Keratinocyte (primary cell): ENCODE measurements at regions not wholly inside any gene's neighbourhood (a gene's known extent, or its start where the extent isn't known, plus 50 kb on each side); places are given as distances from the start of the nearest gene placed in this dataset.

Source experiments
- EZH2 ChIP-seq: IDR thresholded peaks from one replicate; pipeline ENCODE4 v1.6.1; 2012; ENCODE audit warnings: inconsistent platforms, mild to moderate bottlenecking, low read length, moderate library complexity
- TF ChIP-seq, protein P1 (sequence below), 3 experiments: IDR thresholded peaks in 1 of 3; conservative IDR thresholded peaks in 1 of 3; optimal IDR thresholded peaks in 1 of 3; 2 replicates in 2 of 3; 3 replicates in 1 of 3; pipeline versions ENCODE3 to v1.5.1; 2011; ENCODE audit warnings: low read length in 3 of 3, mild to moderate bottlenecking in 3 of 3, moderate library complexity in 2 of 3, control low read depth in 1 of 3, inconsistent platforms in 1 of 3; ENCODE audit not compliant: insufficient read depth in 2 of 3; ENCODE audit errors: extremely low read depth in 1 of 3

DNA sequence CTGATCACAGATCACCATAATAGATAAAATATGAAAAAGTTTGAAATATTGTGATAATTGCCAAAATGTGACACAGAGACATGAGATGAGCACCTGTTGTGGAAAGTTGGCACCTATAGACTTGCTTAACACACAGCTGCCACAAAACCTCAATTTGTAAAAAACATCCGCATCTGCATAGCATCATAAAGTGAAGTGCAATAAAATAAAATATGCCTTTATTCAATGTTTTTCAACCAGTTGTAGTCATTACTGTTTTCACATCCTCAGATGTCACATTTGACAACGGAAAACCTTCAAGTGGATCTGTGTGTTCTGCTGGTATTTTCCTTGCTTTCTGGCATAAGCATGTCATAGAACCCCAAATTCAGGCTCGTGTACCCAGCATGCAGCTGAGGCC is 50.2 kb upstream of the IFNGR1 start:
- TF ChIP-seq EZH2, result no peak
- TF ChIP-seq, protein P1, sequence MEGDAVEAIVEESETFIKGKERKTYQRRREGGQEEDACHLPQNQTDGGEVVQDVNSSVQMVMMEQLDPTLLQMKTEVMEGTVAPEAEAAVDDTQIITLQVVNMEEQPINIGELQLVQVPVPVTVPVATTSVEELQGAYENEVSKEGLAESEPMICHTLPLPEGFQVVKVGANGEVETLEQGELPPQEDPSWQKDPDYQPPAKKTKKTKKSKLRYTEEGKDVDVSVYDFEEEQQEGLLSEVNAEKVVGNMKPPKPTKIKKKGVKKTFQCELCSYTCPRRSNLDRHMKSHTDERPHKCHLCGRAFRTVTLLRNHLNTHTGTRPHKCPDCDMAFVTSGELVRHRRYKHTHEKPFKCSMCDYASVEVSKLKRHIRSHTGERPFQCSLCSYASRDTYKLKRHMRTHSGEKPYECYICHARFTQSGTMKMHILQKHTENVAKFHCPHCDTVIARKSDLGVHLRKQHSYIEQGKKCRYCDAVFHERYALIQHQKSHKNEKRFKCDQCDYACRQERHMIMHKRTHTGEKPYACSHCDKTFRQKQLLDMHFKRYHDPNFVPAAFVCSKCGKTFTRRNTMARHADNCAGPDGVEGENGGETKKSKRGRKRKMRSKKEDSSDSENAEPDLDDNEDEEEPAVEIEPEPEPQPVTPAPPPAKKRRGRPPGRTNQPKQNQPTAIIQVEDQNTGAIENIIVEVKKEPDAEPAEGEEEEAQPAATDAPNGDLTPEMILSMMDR (optimal IDR thresholded peaks at IDR 0.05 in 1 of 3, IDR thresholded peaks at IDR 0.05 in 1 of 3, conservative IDR thresholded peaks at IDR 0.05 in 1 of 3; ENCODE audit: extremely low read depth in 1 of 3, insufficient read depth in 2 of 3, low read length in 3 of 3), result no peak
